NOMO-1 treated with dmso at 0.1 percent for 144 hours (cell line): ENCODE measurements at regions not wholly inside any gene's neighbourhood (a gene's known extent, or its start where the extent isn't known, plus 50 kb on each side); places are given as distances from the start of the nearest gene placed in this dataset.
"Not testable (repeated sequence)": the region's sequence is repeated elsewhere in the genome, so short reads cannot be mapped to it uniquely, and the experiment has no call there.

Experiments used
- DNase-seq: peaks from one replicate; lab custom pipeline; 2025; ENCODE audit not compliant: unreplicated experiment; lab: John Stamatoyannopoulos, UW

GRCh38 chr12:19972325-19973288 lies 395.7 kb upstream of the PDE3A start:
- DNase-seq = no peak

DNA sequence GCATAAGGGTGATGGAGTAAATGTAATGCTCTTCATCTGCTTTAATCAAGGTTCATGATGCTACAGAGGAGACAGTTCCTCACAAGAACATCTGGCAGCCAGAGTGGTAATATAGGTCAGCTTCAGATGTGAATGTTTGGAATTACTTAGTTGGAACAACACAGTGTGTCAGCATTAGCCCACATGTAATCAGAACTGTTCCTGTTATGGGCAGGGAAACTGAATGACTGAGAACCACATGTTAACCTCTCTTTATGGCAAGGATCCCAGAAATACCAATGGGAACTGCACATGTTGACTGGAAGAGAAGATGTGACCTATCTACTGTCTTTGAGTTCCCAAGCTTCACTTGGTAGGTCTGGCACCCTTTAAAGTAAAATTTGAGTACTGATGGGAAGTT lies 390.1 kb upstream of the PDE3A start:
- DNase-seq = no peak

DNA sequence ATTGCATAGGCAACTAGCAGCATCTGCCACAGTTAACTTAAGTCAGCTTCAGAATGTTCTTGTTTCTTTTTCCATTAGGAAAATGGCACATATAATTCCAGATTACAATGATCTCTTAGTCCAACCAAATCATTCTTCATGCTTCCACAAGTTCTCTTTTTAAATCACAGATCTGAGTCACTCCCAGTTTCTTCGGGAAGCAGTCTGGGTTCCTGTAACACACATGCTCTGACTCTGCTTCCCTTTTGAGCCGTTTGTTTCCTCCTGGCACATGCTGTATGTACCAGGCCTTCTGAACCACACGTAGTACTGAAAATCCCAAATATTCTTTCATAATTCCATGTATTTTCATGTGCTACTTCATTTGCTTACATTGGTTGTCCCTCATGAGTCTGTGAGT lies 388.8 kb upstream of the PDE3A start:
- DNase-seq = no peak

- no peak for DNase-seq
Measured at GRCh38 chr12:19981944-19982343, 386.4 kb upstream of the PDE3A start.

GRCh38 chr12:19988001-19988400 lies 380.3 kb upstream of the PDE3A start:
- no peak for DNase-seq

DNA sequence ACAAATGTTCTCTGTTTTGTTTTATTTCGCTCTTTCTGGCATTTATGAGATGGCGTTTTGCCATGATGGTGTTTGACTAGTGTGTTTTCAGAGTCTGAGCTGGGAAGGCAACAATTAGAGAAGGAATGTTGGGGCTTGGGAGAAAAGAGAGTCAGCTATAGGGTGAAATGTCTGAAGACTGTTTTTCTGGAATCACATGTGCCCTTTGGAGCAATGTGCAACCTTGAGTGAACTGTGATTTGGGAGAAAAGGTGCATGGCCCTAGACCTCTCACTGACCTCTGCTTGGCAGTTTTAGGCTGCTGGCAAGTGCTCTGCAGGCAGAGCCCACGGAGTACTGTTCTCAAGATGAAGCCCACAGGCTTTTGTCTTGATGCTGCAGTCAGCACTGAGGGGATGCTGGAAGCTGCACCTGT lies 379.9 kb upstream of the PDE3A start:
- DNase-seq = no peak

- no peak for DNase-seq
Measured at GRCh38 chr12:19988948-19989347, 379.4 kb upstream of the PDE3A start.

DNA sequence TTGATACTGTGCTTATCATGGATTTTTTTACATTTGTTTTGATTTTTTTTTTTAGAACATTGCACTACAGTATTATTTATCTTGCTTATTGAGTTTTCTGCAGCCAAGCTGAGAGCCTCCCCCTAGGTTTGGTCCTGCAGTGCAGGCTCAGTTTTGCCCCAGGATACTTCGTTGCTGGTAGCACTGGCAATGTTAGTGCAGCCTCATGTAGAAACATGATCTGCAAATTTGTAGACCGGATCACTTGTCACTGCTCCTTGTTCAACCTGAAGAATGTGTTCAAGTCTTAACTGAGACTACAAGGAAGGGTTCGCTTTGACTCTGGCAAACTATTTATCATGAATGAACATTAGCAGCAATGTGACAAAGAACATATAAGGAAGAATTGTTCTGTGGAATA lies 377.2 kb upstream of the PDE3A start:
- no peak for DNase-seq

- DNase-seq = no peak
Measured at GRCh38 chr12:19992311-19992710, 376.0 kb upstream of the PDE3A start.

GRCh38 chr12:19994968-19995367 lies 373.4 kb upstream of the PDE3A start:
- DNase-seq = no peak

- DNase-seq = no peak
Measured at GRCh38 chr12:19997656-19998400, 370.5 kb upstream of the PDE3A start.

- no peak for DNase-seq
Measured at GRCh38 chr12:19998411-19998810, 369.9 kb upstream of the PDE3A start.

DNA sequence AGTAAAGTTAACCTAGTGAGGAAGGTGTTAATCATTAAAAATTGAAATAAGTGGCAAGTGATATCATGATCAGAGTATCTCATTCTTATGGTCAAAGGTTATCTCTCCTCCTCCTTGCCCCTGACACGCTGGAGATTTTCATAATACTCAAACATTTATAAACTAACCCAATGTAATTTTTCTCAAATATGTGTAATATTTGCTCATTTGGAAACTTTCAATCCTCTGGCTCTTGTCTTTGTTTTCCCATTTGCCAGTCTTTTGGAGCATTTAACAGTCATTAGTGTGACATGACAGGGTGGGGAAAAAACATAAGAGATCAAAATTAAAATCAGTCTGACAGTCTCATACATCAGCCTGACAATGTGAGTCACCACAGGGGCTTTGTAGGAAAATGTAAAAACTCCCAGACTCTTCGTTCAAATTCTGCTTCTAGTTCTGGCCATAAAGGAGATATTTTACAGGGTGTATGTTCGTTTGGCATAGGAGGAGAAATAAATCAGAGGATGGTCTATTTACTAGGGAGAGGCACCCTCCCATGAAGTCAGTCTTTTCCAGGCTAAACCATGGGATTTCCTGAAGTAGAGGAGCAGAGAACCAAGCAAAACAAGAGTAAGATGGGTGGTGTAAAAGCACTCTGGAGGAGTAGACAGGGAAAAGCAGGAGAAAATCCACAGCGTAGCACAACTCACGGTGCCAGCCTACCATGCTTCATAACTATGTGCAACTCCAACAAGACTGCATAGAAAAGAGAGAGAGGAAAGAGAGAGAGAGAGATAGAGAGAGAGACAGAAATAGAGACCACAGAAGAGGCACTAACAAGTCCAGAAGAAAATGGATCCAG lies 369.2 kb upstream of the PDE3A start:
- no peak for DNase-seq

GRCh38 chr12:19999805-20000138 lies 368.6 kb upstream of the PDE3A start:
- DNase-seq = no peak

- no peak for DNase-seq
Measured at GRCh38 chr12:20000229-20000849, 368.0 kb upstream of the PDE3A start.

GRCh38 chr12:20003252-20003651 lies 365.1 kb upstream of the PDE3A start:
- no peak for DNase-seq

DNA sequence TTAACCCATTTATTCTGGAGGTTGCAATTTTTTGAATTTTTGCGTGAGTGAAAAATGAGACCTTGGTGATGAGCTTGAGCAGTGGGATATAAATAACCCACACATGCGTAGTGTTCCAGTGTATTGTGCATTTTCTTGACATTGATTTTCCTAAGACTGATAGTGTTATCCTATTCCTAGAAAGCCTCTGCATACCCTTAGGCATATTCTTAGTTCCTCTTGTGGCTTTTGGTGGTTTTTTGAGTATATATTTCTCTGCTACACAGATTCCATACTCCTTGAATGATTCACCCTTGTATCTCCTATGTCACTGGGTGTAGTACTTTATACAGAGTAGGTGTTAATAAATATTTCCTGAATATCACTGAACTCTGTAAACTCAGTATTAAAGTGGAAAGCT lies 363.4 kb upstream of the PDE3A start:
- no peak for DNase-seq

GRCh38 chr12:20006871-20007730 lies 361.2 kb upstream of the PDE3A start:
- DNase-seq = no peak

DNA sequence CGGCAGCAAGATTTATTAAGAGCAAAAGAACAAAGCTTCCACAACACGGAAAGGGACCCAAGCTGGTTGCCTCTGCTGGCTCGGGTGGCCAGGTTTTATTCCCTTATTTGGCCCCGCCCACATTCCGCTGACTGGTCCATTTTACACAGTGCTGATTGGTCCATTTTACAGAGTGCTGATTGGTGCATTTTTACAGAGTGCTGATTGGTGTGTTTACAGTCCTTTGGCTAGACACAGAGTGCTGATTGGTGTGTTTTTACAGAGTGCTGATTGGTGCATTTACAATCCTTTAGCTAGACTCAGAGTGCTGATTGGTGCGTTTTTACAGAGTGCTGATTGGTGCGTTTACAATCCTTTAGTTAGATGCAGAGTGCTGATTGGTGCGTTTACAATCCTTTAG lies 358.4 kb upstream of the PDE3A start:
- DNase-seq = not testable (repeated sequence)

- DNase-seq = no peak
Measured at GRCh38 chr12:20011200-20011599, 357.1 kb upstream of the PDE3A start.
